OCI-LY1 (cell line): ENCODE measurements at regions not wholly inside any gene's neighbourhood (a gene's known extent, or its start where the extent isn't known, plus 50 kb on each side); places are given as distances from the start of the nearest gene placed in this dataset.

Experiments
- H2AFZ ChIP-seq: fragments of 200-600 bp; sonication (generic), shearing (Covaris generic); 2 replicates; pipeline ENCODE4 v1.6.0; 2014; ENCODE audit warnings: antibody characterized with exemption, mild to moderate bottlenecking, low read length
- H3F3A ChIP-seq: fragments of 200-600 bp; sonication (generic), shearing (Covaris generic); 2 replicates; pipeline ENCODE4 v1.6.0; 2014; ENCODE audit warnings: mild to moderate bottlenecking, antibody characterized with exemption, low read length, moderate library complexity; ENCODE audit not compliant: insufficient read depth
- H3K27ac ChIP-seq: fragments of 200-600 bp; sonication (generic); 2 replicates; pipeline ENCODE4 v1.5.1; 2014; ENCODE audit warnings: low read length, mixed run types, mild to moderate bottlenecking, low read depth; ENCODE audit not compliant: poor library complexity, severe bottlenecking
- H3K27me3 ChIP-seq: fragments of 200-600 bp; sonication (generic); 2 replicates; pipeline ENCODE4 v1.6.0; 2014; ENCODE audit warnings: antibody characterized with exemption, mild to moderate bottlenecking, low read length, moderate library complexity; ENCODE audit not compliant: insufficient read depth
- H3K36me3 ChIP-seq: fragments of 200-600 bp; sonication (generic); 2 replicates; pipeline ENCODE4 v1.6.1; 2014; ENCODE audit warnings: mild to moderate bottlenecking, antibody characterized with exemption, low read length, moderate library complexity, mixed read lengths; ENCODE audit not compliant: insufficient read depth
- H3K4me1 ChIP-seq: fragments of 200-600 bp; sonication (generic); 2 replicates; pipeline ENCODE4 v1.5.1; 2014; ENCODE audit warnings: mild to moderate bottlenecking, low read length, moderate library complexity; ENCODE audit not compliant: insufficient read depth, severe bottlenecking
- H3K4me2 ChIP-seq: fragments of 200-600 bp; sonication (generic), shearing (Covaris generic); 2 replicates; pipeline ENCODE4 v1.6.1; 2014; ENCODE audit warnings: low read length
- H3K4me3 ChIP-seq: fragments of 200-600 bp; sonication (generic); 2 replicates; pipeline ENCODE4 v1.5.1; 2014; ENCODE audit warnings: low read length, low read depth, mild to moderate bottlenecking, mixed read lengths; ENCODE audit not compliant: poor library complexity, severe bottlenecking
- H3K79me2 ChIP-seq: fragments of 200-600 bp; shearing (Covaris generic); 2 replicates; pipeline ENCODE4 v1.6.1; 2016; ENCODE audit warnings: mixed run types, low read length, mixed read lengths; ENCODE audit not compliant: insufficient read depth
- H3K9ac ChIP-seq: fragments of 200-600 bp; sonication (generic), shearing (Covaris generic); 2 replicates; pipeline ENCODE4 v1.6.1; 2014; ENCODE audit warnings: mild to moderate bottlenecking, low read length, mixed read lengths
- H3K9me2 ChIP-seq: fragments of 200-600 bp; sonication (generic), shearing (Covaris generic); 2 replicates; pipeline ENCODE4 v1.6.1; 2014; ENCODE audit warnings: low read depth, mild to moderate bottlenecking, low read length, mixed read lengths
- H3K9me3 ChIP-seq: fragments of 200-600 bp; shearing (Covaris generic); 2 replicates; pipeline ENCODE4 v1.6.1; 2014; ENCODE audit warnings: low read length, mixed read lengths
- H4K20me1 ChIP-seq: fragments of 200-600 bp; sonication (generic), shearing (Covaris generic); 2 replicates; pipeline ENCODE4 v1.6.0; 2016; ENCODE audit warnings: mild to moderate bottlenecking, low read length; ENCODE audit not compliant: insufficient read depth
- EZH2 ChIP-seq: fragments of 200-600 bp; sonication (generic), shearing (Covaris generic); IDR thresholded peaks from 2 replicates; pipeline ENCODE4 v1.8.0; 2017; ENCODE audit warnings: borderline replicate concordance, mixed run types, mild to moderate bottlenecking, antibody characterized with exemption, low read length, moderate library complexity, mixed read lengths
- TF ChIP-seq, protein P1 (sequence below): fragments of 200-600 bp; sonication (generic), shearing (Covaris generic); IDR thresholded peaks from 2 replicates; pipeline ENCODE4 v1.5.1; 2017; ENCODE audit warnings: mild to moderate bottlenecking, antibody characterized with exemption, low read length, moderate library complexity, mixed read lengths

DNA sequence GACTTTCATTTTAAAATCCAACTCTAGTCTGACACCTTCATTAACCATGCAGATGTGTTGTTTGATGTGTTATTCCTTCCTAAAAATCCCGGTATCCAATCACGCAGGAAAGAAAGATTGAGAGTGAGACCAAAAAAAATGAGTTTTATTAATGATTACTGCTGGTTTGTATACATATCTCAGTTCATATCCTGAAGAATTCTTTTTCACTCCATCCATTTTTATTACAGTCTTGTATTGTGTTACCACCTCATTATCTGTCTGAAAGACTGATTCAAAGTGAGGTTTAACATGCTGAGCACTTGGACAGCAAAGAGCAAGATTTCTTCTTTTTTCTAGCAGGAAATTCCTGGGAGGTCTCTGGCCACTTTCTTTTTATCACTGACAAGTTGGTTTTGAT, 268.3 kb downstream of the CDH11 start:
- H3K4me2 ChIP-seq, result no peak overlapping the region
- TF ChIP-seq, protein P1, sequence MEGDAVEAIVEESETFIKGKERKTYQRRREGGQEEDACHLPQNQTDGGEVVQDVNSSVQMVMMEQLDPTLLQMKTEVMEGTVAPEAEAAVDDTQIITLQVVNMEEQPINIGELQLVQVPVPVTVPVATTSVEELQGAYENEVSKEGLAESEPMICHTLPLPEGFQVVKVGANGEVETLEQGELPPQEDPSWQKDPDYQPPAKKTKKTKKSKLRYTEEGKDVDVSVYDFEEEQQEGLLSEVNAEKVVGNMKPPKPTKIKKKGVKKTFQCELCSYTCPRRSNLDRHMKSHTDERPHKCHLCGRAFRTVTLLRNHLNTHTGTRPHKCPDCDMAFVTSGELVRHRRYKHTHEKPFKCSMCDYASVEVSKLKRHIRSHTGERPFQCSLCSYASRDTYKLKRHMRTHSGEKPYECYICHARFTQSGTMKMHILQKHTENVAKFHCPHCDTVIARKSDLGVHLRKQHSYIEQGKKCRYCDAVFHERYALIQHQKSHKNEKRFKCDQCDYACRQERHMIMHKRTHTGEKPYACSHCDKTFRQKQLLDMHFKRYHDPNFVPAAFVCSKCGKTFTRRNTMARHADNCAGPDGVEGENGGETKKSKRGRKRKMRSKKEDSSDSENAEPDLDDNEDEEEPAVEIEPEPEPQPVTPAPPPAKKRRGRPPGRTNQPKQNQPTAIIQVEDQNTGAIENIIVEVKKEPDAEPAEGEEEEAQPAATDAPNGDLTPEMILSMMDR, result no peak
- TF ChIP-seq EZH2, result no peak
- H3K9ac ChIP-seq, result no peak overlapping the region

GRCh38 chr16:64846966-64847365, 274.9 kb downstream of the CDH11 start:
- H3K79me2 ChIP-seq, result no peaks in the 10 kb centered on the region
- no peaks in the 10 kb centered on the region for H3K9me3 ChIP-seq
- H3K4me1 ChIP-seq, result no peaks in the 10 kb centered on the region
- no peak overlapping the region for H3K9ac ChIP-seq
- no peaks in the 10 kb centered on the region for H4K20me1 ChIP-seq
- no peak overlapping the region for H3K4me2 ChIP-seq
- H3K36me3 ChIP-seq, result no peaks in the 10 kb centered on the region
- H3F3A ChIP-seq, result no peaks in the 10 kb centered on the region
- no peak overlapping the region for H2AFZ ChIP-seq
- no peak overlapping the region for H3K4me3 ChIP-seq
- no peaks in the 10 kb centered on the region for H3K9me2 ChIP-seq
- TF ChIP-seq EZH2, result no peak
- TF ChIP-seq, protein P1, result no peak
- H3K27ac ChIP-seq, result no peak overlapping the region
- no peaks in the 10 kb centered on the region for H3K27me3 ChIP-seq

More for the DNA sequence above, 268.3 kb downstream of the CDH11 start:
- H3K4me1 ChIP-seq, result no peaks in the 10 kb centered on the region
- no peaks in the 10 kb centered on the region for H3F3A ChIP-seq
- no peaks in the 10 kb centered on the region for H4K20me1 ChIP-seq
- no peak overlapping the region for H3K4me3 ChIP-seq
- no peaks in the 10 kb centered on the region for H3K79me2 ChIP-seq
- no peak overlapping the region for H3K27ac ChIP-seq
- H3K27me3 ChIP-seq, result no peaks in the 10 kb centered on the region
- no peaks in the 10 kb centered on the region for H3K9me2 ChIP-seq
- H3K36me3 ChIP-seq, result no peaks in the 10 kb centered on the region
- H2AFZ ChIP-seq, result no peak overlapping the region
- no peaks in the 10 kb centered on the region for H3K9me3 ChIP-seq

- Histone ChIP-seq H3F3A (no peaks in the 10 kb centered on the region), H3K4me3 (no peak overlapping the region), H3K4me2 (no peak overlapping the region), H3K4me1 (no peaks in the 10 kb centered on the region), H2AFZ (no peak overlapping the region), H3K27ac (no peak overlapping the region), H3K79me2 (no peaks in the 10 kb centered on the region), H3K9me3 (no peaks in the 10 kb centered on the region), H3K27me3 (no peaks in the 10 kb centered on the region), H4K20me1 (no peaks in the 10 kb centered on the region), H3K9me2 (no peaks in the 10 kb centered on the region), H3K9ac (no peak overlapping the region), H3K36me3 (no peaks in the 10 kb centered on the region)
- TF ChIP-seq, protein P1, result no peak
- TF ChIP-seq EZH2, result no peak
These were observed 276.8 kb downstream of the CDH11 start for GRCh38 chr16:64845071-64845470.
